ENCODE measurements at regions not wholly inside any gene's neighbourhood (a gene's known extent, or its start where the extent isn't known, plus 50 kb on each side); places are given as distances from the start of the nearest gene placed in this dataset.

- TF ChIP-seq TAF1 (IDR thresholded peaks at IDR 0.05; ENCODE audit: borderline replicate concordance, low read depth, low read length) (no peak), POLR2AphosphoS5 (IDR thresholded peaks at IDR 0.05; ENCODE audit: low read depth, low read length) (no peak), POLR2A (IDR thresholded peaks at IDR 0.05; ENCODE audit: low read depth, low read length) (no peak)
Observed at GRCh38 chr5:74120585-74120984, 494.6 kb downstream of the ARHGEF28 start.
